ENCODE measurements at regions not wholly inside any gene's neighbourhood (a gene's known extent, or its start where the extent isn't known, plus 50 kb on each side); places are given as distances from the start of the nearest gene placed in this dataset.

DNA sequence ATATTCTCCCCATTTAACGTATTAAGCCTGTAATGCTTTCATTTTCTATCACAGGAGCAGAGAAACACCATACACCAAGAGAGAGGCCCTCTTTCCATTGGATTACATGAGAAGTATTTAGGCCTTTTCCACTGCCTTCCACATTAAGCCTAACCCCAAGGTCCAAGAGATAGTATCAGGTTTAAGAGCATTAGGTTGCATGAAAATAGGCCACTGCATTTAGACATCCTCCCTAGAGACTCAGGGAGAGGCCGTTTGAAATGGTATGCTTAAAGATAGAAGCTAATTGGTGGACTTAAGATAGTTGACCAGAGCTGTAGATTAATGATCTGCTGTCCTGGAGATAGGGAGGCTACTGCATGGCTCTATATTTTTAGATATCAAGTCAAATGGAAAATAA lies 128.5 kb upstream of the PTPRM start:
- TF ChIP-seq CTCF (IDR thresholded peaks at IDR 0.05) (no peak), EZH2 (IDR thresholded peaks at IDR 0.05; ENCODE audit: borderline replicate concordance, insufficient read depth, low read depth, low read length, poor library complexity, severe bottlenecking) (no peak)
